ENCODE measurements at regions not wholly inside any gene's neighbourhood (a gene's known extent, or its start where the extent isn't known, plus 50 kb on each side); places are given as distances from the start of the nearest gene placed in this dataset.
A peak's percentile ranks its signal among the peaks of the same experiment; 100 is the strongest.

GRCh38 chr9:84419031-84419602, 78.6 kb upstream of the SLC28A3 start:
- peak in 2 of 3 experiments; percentile 10 to 21 for TF ChIP-seq CTCF (IDR thresholded peaks at IDR 0.05; ENCODE audit: unreplicated experiment in 3 of 3)
- H3K9me3 Mint-ChIP-seq, result peaks cover 13% of the 10 kb centered on the region
- peaks cover 16% of the 10 kb centered on the region for H3K4me1 Mint-ChIP-seq
- H3K36me3 Mint-ChIP-seq (ENCODE audit: low read depth), result no peaks in the 10 kb centered on the region
- H3K27me3 Mint-ChIP-seq (ENCODE audit: low read depth), result peaks cover 9% of the 10 kb centered on the region
- peak overlapping the region in 2 of 3 experiments; percentile 47 to 69 for H3K27ac Mint-ChIP-seq
- no peak overlapping the region for H3K4me3 Mint-ChIP-seq

GRCh38 chr9:84424931-84425330, 84.4 kb upstream of the SLC28A3 start:
- TF ChIP-seq CTCF (IDR thresholded peaks at IDR 0.05; ENCODE audit: unreplicated experiment in 3 of 3), result no peak
- no peaks in the 10 kb centered on the region for H3K4me1 Mint-ChIP-seq
- peaks cover 13% of the 10 kb centered on the region for H3K9me3 Mint-ChIP-seq
- no peak overlapping the region for H3K4me3 Mint-ChIP-seq
- H3K27me3 Mint-ChIP-seq (ENCODE audit: low read depth), result peaks cover 4% of the 10 kb centered on the region
- no peak overlapping the region for H3K27ac Mint-ChIP-seq
- no peaks in the 10 kb centered on the region for H3K36me3 Mint-ChIP-seq (ENCODE audit: low read depth)

GRCh38 chr9:84432746-84433145, 92.2 kb upstream of the SLC28A3 start:
- Mint-ChIP-seq H3K27me3 (ENCODE audit: low read depth) (no peaks in the 10 kb centered on the region), H3K9me3 (no peaks in the 10 kb centered on the region), H3K4me1 (peaks cover 18% of the 10 kb centered on the region), H3K4me3 (no peak overlapping the region), H3K36me3 (ENCODE audit: low read depth) (no peaks in the 10 kb centered on the region), H3K27ac (peak overlapping the region in 1 of 3 experiments; percentile 16)
- no peak for TF ChIP-seq CTCF (IDR thresholded peaks at IDR 0.05; ENCODE audit: unreplicated experiment in 3 of 3)

- H3K9me3 Mint-ChIP-seq, result no peaks in the 10 kb centered on the region
- no peaks in the 10 kb centered on the region for H3K36me3 Mint-ChIP-seq (ENCODE audit: low read depth)
- TF ChIP-seq CTCF (IDR thresholded peaks at IDR 0.05; ENCODE audit: unreplicated experiment in 3 of 3), result no peak
- H3K27me3 Mint-ChIP-seq (ENCODE audit: low read depth), result no peaks in the 10 kb centered on the region
- H3K4me3 Mint-ChIP-seq, result peak overlapping the region in 1 of 3 experiments; percentile 32
- H3K4me1 Mint-ChIP-seq, result peaks cover 18% of the 10 kb centered on the region
- H3K27ac Mint-ChIP-seq, result peak overlapping the region; percentile 37 to 92 (median 81)
These were observed 95.3 kb upstream of the SLC28A3 start for GRCh38 chr9:84435902-84436301.

- H3K36me3 Mint-ChIP-seq (ENCODE audit: low read depth), result no peaks in the 10 kb centered on the region
- H3K27me3 Mint-ChIP-seq (ENCODE audit: low read depth), result no peaks in the 10 kb centered on the region
- TF ChIP-seq CTCF (IDR thresholded peaks at IDR 0.05; ENCODE audit: unreplicated experiment in 3 of 3), result no peak
- H3K27ac Mint-ChIP-seq, result peak overlapping the region; percentile 37 to 92 (median 81)
- H3K4me1 Mint-ChIP-seq, result peaks cover 18% of the 10 kb centered on the region
- peak overlapping the region in 1 of 3 experiments; percentile 32 for H3K4me3 Mint-ChIP-seq
- no peaks in the 10 kb centered on the region for H3K9me3 Mint-ChIP-seq
These were observed 96.0 kb upstream of the SLC28A3 start for GRCh38 chr9:84436386-84437109.

- no peak for TF ChIP-seq CTCF (IDR thresholded peaks at IDR 0.05; ENCODE audit: unreplicated experiment in 3 of 3)
These were observed 97.8 kb upstream of the SLC28A3 start for GRCh38 chr9:84438391-84438790.

More at GRCh38 chr9:84438391-84438790, 97.8 kb upstream of the SLC28A3 start:
- no peak overlapping the region for H3K4me3 Mint-ChIP-seq
- peaks cover 18% of the 10 kb centered on the region for H3K4me1 Mint-ChIP-seq
- no peaks in the 10 kb centered on the region for H3K9me3 Mint-ChIP-seq
- H3K27me3 Mint-ChIP-seq (ENCODE audit: low read depth), result no peaks in the 10 kb centered on the region
- no peaks in the 10 kb centered on the region for H3K36me3 Mint-ChIP-seq (ENCODE audit: low read depth)
- no peak overlapping the region for H3K27ac Mint-ChIP-seq

Data from nephron (organoid).